GM13976 (cell line): ENCODE measurements at regions not wholly inside any gene's neighbourhood (a gene's known extent, or its start where the extent isn't known, plus 50 kb on each side); places are given as distances from the start of the nearest gene placed in this dataset.
"Not testable (repeated sequence)": the region's sequence is repeated elsewhere in the genome, so short reads cannot be mapped to it uniquely, and the experiment has no call there.

ENCODE experiments used
- DNase-seq: peaks from one replicate; pipeline ENCODE4 v3.0.0; 2012; ENCODE audit warnings: low spot score
- in situ Hi-C: fragments of 300-500 bp; cut with MboI; formaldehyde crosslinking; loops from one replicate; pipeline ENCODE4 v1.12.0; 2022; ENCODE audit warnings: low sequenced_read_pairs, mixed read lengths, inconsistent platforms; ENCODE audit not compliant: unreplicated experiment
- TF ChIP-seq, protein P1 (sequence below): IDR thresholded peaks from 2 replicates; pipeline ENCODE4 v1.5.1; 2012; ENCODE audit warnings: borderline replicate concordance, mild to moderate bottlenecking; ENCODE audit not compliant: insufficient read depth; ENCODE audit errors: extremely low read depth, missing control alignments, control extremely low read depth

DNA sequence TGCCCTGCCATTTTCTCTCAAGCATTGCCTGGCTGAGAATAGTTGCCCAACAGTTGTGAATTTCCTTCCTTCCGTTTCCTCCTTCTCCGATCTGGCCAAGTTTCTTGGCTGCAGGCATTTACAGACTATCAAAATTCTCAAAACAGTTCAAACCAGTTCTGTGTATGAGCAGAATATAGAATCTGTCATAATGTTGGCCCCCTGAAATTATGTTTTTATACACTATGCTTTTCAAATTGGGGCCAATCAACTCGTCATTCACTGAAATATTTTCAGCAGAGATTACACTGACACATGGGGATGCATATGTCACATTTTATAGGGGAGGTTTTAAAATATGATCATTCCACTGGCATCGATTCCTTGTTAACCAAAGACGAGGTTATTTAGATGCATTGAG lies 284.2 kb upstream of the TMTC4 start:
- TF ChIP-seq, protein P1, sequence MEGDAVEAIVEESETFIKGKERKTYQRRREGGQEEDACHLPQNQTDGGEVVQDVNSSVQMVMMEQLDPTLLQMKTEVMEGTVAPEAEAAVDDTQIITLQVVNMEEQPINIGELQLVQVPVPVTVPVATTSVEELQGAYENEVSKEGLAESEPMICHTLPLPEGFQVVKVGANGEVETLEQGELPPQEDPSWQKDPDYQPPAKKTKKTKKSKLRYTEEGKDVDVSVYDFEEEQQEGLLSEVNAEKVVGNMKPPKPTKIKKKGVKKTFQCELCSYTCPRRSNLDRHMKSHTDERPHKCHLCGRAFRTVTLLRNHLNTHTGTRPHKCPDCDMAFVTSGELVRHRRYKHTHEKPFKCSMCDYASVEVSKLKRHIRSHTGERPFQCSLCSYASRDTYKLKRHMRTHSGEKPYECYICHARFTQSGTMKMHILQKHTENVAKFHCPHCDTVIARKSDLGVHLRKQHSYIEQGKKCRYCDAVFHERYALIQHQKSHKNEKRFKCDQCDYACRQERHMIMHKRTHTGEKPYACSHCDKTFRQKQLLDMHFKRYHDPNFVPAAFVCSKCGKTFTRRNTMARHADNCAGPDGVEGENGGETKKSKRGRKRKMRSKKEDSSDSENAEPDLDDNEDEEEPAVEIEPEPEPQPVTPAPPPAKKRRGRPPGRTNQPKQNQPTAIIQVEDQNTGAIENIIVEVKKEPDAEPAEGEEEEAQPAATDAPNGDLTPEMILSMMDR, result no peak
- DNase-seq, result no peak
- in situ Hi-C loops, result no loop called here

DNA sequence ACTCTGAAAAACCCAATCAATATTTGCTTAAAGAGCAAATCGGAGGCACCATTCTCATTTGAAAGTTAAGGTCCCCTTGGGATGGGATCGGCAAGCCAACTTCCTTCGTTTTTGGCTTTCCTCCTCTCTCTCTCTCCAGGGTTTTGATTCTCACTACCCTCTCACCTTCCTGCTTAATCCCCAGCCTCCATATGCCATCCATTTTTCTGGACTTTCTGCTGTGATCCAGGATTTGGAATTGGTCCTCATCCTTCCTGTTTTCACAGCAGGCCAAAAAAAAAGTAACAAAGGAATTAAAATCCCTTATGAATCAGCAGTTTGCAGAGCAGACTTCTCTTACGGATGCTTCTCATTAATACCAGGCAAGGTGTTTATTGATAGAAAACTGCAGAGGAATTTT lies 283.1 kb upstream of the TMTC4 start:
- in situ Hi-C loops, result no loop called here
- TF ChIP-seq, protein P1, result no peak

DNA sequence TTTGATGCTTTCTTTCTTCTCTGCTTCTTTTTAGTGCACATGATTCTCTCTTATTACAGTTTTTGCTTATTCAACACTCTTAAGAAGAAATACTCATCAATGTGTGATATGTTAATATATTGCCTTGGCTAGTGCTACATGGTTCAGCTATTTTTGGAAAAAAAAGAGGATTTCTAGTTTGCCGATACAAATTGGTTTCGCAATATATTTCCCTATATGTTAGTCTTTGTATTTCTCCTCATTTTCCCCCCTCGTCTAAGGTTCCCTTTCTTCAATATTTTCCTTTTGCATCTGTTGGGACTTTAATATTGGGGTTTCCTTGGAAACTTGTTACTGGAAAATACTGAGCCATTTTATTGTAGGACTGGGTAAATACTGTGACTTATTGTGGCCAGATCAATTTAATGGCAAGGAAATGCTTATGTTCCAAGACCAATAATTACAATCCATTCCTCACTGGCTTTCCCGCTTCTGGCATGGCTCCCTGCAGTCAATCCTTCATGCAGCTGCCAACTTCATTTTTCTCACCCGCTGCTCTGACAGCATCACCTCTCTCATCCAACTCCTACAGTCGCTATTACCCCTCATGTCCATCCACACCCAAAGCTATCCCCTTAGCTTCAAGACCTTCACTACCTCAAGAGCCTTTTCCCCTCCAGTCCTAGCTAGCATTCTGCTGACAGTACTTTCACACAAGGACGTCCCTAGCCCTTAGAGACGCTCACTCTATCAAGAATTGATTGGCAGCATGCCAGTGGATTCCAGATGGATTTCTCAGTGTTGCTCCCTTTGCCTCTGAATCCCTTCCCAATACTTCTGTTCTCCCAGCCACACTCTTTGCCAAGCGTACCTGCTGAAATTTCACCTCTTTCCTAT lies 280.1 kb upstream of the TMTC4 start:
- no peak for DNase-seq
- in situ Hi-C loops, result no loop called here
- TF ChIP-seq, protein P1, result no peak

More for the DNA sequence above, 283.1 kb upstream of the TMTC4 start:
- DNase-seq, result no peak

DNA sequence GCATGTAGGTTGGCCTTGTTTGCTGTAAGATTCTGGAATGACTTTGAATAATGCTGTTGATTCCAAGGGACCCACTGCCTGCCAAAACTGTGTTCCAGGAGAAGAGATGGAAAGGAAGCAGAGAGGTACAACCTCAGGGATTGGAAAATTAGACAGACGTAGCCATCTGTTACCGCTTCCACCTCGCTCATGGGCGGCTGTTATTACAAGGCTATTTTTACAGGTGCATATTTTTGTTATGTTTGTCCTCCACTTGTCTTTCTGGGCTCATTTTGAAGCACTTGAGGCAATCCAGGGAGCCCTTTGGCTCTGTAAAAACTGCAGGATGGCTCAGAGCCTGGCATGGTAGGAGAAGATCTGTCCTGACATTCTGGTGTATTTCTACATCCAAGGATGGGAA lies 276.4 kb upstream of the TMTC4 start:
- no peak for DNase-seq
- TF ChIP-seq, protein P1, result no peak
- in situ Hi-C loops, result no loop called here

DNA sequence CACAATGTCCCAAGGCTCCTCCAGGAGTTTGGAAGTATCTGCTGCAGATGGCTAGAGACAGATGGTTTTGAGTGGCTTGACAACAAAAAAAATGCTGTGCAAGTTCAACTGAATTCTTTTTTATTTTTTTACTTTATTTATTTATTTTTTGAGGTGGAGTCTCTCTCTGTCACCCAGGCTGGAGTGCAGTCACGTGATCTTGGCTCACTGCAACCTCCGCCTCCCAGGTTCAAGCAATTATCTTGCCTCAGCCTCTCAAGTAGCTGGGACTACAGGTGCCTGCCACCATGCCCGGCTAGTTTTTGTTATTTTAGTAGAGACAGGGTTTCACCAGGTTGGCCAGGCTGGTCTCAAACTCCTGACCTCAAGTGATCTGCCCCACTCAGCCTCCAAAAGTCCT lies 274.3 kb upstream of the TMTC4 start:
- in situ Hi-C loops, DNase-seq: not testable (repeated sequence)

DNA sequence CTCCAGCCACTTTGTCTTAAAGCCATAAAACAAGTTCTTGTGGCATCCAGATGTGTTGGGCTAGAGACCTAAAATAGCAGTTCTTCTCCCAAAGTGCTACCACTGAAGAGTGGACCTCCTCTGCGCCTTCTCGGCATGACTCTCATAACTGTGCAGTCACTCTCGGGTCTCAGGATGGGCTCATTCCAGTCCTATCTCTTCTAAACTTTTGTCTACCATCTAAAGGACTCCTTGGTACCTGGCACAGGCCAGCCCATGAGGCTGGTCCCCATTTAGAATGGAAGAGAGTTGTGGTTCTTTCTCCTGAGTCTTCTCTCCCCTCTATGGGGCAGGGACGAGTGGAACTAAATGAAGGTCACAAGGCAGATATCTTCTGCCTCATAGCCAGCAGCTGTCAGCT lies 272.0 kb upstream of the TMTC4 start:
- DNase-seq, result no peak
- TF ChIP-seq, protein P1, result no peak
- in situ Hi-C loops, result no loop called here

DNA sequence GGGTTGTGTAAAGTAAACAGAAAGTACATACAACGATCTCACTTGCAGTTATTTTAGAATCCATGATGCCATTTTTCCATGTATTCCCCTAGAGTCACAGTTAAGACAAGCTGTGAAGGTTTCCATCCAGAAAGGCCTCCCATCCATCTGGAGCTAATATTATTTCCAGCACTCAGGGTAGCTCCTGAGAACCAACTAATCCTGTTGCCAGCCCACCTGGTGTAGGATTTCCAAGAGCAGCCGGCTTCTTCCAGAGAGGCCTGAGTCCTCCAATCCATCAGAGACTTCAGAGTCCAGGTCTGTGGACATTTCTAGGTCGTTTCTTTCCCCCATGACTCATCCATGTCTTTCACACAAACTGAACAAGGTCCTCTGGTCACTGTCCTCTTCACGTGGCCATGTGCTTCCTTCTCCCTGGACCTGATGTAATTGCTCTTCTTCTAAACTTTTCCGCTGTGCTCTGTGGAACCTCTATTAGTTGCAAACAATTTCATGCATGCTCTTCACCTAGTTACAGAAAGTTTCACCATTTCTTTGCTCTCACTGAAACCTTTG lies 270.3 kb upstream of the TMTC4 start:
- TF ChIP-seq, protein P1, result no peak
- DNase-seq, result no peak
- in situ Hi-C loops, result no loop called here
